HG02763 (cell line): ENCODE measurements at regions not wholly inside any gene's neighbourhood (a gene's known extent, or its start where the extent isn't known, plus 50 kb on each side); places are given as distances from the start of the nearest gene placed in this dataset.
"Not testable (repeated sequence)": the region's sequence is repeated elsewhere in the genome, so short reads cannot be mapped to it uniquely, and the experiment has no call there.

ENCODE experiments used
- ATAC-seq: cut with Tn5 transposase; IDR thresholded peaks from one replicate; pipeline ENCODE4 v1.9.1; 2021; ENCODE audit warnings: mild to moderate bottlenecking, moderate library complexity; ENCODE audit not compliant: unreplicated experiment

- ATAC-seq: not testable (repeated sequence)
Measured at GRCh38 chrX:122140219-122140618, 1043.9 kb upstream of the GRIA3 start.

GRCh38 chrX:122154019-122154418 is 1030.1 kb upstream of the GRIA3 start:
- ATAC-seq: no peak

GRCh38 chrX:122168241-122168640 is 1015.8 kb upstream of the GRIA3 start:
- ATAC-seq: no peak

GRCh38 chrX:122184791-122185190 is 999.3 kb upstream of the GRIA3 start:
- ATAC-seq: no peak

- no peak for ATAC-seq
Measured at GRCh38 chrX:122187069-122187713, 996.9 kb upstream of the GRIA3 start.

- no peak for ATAC-seq
Measured at GRCh38 chrX:122188751-122189150, 995.3 kb upstream of the GRIA3 start.

- no peak for ATAC-seq
Measured at GRCh38 chrX:122196343-122196742, 987.7 kb upstream of the GRIA3 start.

GRCh38 chrX:122203399-122203798 is 980.7 kb upstream of the GRIA3 start:
- no peak for ATAC-seq

- no peak for ATAC-seq
Measured at GRCh38 chrX:122218666-122219065, 965.4 kb upstream of the GRIA3 start.

GRCh38 chrX:122219226-122219625 is 964.9 kb upstream of the GRIA3 start:
- ATAC-seq: no peak

- ATAC-seq: no peak
Measured at GRCh38 chrX:122219735-122220134, 964.3 kb upstream of the GRIA3 start.

- no peak for ATAC-seq
Measured at GRCh38 chrX:122220644-122221373, 963.3 kb upstream of the GRIA3 start.

- not testable (repeated sequence) for ATAC-seq
Measured at GRCh38 chrX:122221810-122222209, 962.3 kb upstream of the GRIA3 start.

- not testable (repeated sequence) for ATAC-seq
Measured at GRCh38 chrX:122224137-122224536, 959.9 kb upstream of the GRIA3 start.

- ATAC-seq: no peak
Measured at GRCh38 chrX:122238801-122239200, 945.3 kb upstream of the GRIA3 start.

- ATAC-seq: no peak
Measured at GRCh38 chrX:122241959-122242358, 942.1 kb upstream of the GRIA3 start.

GRCh38 chrX:122244080-122244479 is 940.0 kb upstream of the GRIA3 start:
- ATAC-seq: no peak

- no peak for ATAC-seq
Measured at GRCh38 chrX:122245175-122245574, 938.9 kb upstream of the GRIA3 start.

GRCh38 chrX:122245943-122246342 is 938.1 kb upstream of the GRIA3 start:
- ATAC-seq: no peak

GRCh38 chrX:122246937-122247336 is 937.1 kb upstream of the GRIA3 start:
- no peak for ATAC-seq

- ATAC-seq: no peak
Measured at GRCh38 chrX:122248681-122249080, 935.4 kb upstream of the GRIA3 start.

GRCh38 chrX:122252454-122252853 is 931.6 kb upstream of the GRIA3 start:
- ATAC-seq: no peak

GRCh38 chrX:122268353-122268752 is 915.7 kb upstream of the GRIA3 start:
- ATAC-seq: no peak
